Stimulated activated CD4-positive, alpha-beta T cell treated with anti-CD3 and anti-CD28 coated beads, TNF-alpha, amount 100 ng/mL, for 4 hours (primary cell): ENCODE measurements at regions not wholly inside any gene's neighbourhood (a gene's known extent, or its start where the extent isn't known, plus 50 kb on each side); places are given as distances from the start of the nearest gene placed in this dataset.
A peak's percentile ranks its signal among the peaks of the same experiment; 100 is the strongest.

Source experiments
- DNase-seq, 3 experiments: peaks; one replicate each; pipeline ENCODE4 v3.0.0-alpha.2; 2020; ENCODE audit warnings: low read depth in 3 of 3

- DNase-seq: no peak
Observed at GRCh38 chr19:13606156-13606555, 99.9 kb upstream of the CACNA1A start.

- DNase-seq: no peak
Observed at GRCh38 chr19:13604902-13605586, 98.8 kb upstream of the CACNA1A start.

- no peak for DNase-seq
Observed at GRCh38 chr19:13600802-13601201, 94.5 kb upstream of the CACNA1A start.

GRCh38 chr19:13600091-13600490 lies 93.8 kb upstream of the CACNA1A start:
- no peak for DNase-seq

GRCh38 chr19:13599681-13600080 lies 93.4 kb upstream of the CACNA1A start:
- DNase-seq: no peak

GRCh38 chr19:13598098-13598497 lies 91.8 kb upstream of the CACNA1A start:
- DNase-seq: no peak

- DNase-seq: peak in 1 of 3 experiments; percentile 25
Observed at GRCh38 chr19:13597640-13598039, 91.4 kb upstream of the CACNA1A start.

GRCh38 chr19:13588957-13589833 lies 82.9 kb upstream of the CACNA1A start:
- DNase-seq: peak; percentile 68 to 74 (median 73)

GRCh38 chr19:13585512-13585911 lies 79.2 kb upstream of the CACNA1A start:
- DNase-seq: no peak

GRCh38 chr19:13583753-13584152 lies 77.5 kb upstream of the CACNA1A start:
- no peak for DNase-seq

GRCh38 chr19:13583114-13583513 lies 76.8 kb upstream of the CACNA1A start:
- DNase-seq: no peak

GRCh38 chr19:13581576-13581975 lies 75.3 kb upstream of the CACNA1A start:
- DNase-seq: no peak

- DNase-seq: no peak
Observed at GRCh38 chr19:13579388-13580060, 73.2 kb upstream of the CACNA1A start.

- DNase-seq: no peak
Observed at GRCh38 chr19:13576726-13577125, 70.4 kb upstream of the CACNA1A start.

- no peak for DNase-seq
Observed at GRCh38 chr19:13574933-13575332, 68.7 kb upstream of the CACNA1A start.

- DNase-seq: no peak
Observed at GRCh38 chr19:13573056-13573667, 66.9 kb upstream of the CACNA1A start.

- DNase-seq: no peak
Observed at GRCh38 chr19:13561461-13561860, 55.2 kb upstream of the CACNA1A start.

GRCh38 chr19:13557756-13558398 lies 51.6 kb upstream of the CACNA1A start:
- no peak for DNase-seq

- no peak for DNase-seq
Observed at GRCh38 chr19:13556552-13556951, 50.3 kb upstream of the CACNA1A start.
